HG02973 (cell line): ENCODE measurements at regions not wholly inside any gene's neighbourhood (a gene's known extent, or its start where the extent isn't known, plus 50 kb on each side); places are given as distances from the start of the nearest gene placed in this dataset.

ENCODE experiments used
- ATAC-seq: cut with Tn5 transposase; IDR thresholded peaks from one replicate; pipeline ENCODE4 v1.9.1; 2021; ENCODE audit warnings: moderate library complexity; ENCODE audit not compliant: unreplicated experiment

DNA sequence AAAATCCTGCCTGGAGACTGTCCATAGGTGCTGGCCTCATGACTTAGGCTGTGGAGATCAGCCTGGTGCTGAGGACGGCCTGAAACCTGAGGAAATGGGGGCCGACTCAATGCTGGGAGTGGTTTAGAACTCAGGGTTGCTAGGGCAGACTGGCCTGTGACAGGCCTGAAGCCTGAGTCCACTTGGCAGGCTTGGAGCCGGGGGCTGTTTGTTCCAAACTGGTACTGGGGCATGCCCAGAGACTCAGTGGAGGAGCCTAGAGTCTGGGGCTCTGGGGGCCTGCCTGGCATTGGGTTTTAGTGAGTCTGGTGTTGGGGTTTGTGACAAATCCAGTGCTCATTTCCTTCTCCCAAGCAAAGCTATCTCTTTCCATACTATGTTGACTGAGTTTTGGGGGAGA, 489.7 kb upstream of the CNKSR2 start:
- ATAC-seq = no peak

DNA sequence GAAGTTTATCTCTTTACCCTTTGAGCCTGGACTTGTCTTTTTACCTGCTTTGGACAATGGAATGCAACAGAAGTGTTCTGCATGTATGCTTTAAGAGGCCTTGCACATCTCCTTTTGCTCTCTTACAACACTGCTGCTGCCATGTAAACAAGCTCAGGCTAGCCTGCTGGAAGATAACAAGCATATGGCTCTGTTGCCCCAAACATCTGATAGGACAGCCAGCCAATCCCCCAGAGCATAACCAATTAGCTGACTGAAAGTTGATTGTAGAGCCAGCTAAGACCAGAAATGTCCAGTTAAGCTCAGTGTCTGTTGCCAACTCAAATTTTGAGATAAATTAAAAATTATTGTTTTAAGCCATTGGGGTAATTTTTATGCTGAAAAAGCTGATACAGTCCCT, 510.6 kb upstream of the CNKSR2 start:
- ATAC-seq = no peak

DNA sequence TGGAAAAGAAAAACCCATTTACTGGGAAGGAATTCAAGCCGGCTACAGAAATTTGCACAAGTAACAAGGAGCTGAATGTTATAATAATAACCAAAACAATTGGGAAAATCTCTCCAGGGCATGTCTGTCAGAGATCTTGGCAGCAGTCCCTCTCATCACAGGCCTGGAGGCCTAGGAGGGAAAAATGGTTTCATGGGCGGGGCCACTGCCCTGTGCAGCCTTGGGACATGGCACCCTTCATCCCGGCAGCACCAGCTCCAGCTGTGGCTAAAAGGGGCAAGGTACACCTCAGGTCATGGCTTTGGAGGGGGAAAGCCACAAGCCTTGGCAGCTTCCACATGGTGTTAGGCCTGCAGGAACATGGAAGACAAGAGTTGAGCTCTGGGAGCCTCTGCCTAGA, 513.1 kb upstream of the CNKSR2 start:
- ATAC-seq = no peak

GRCh38 chrX:20857746-20858145, 516.5 kb upstream of the CNKSR2 start:
- ATAC-seq = no peak

GRCh38 chrX:20838477-20838876, 535.7 kb upstream of the CNKSR2 start:
- ATAC-seq = no peak

- no peak for ATAC-seq
Measured at GRCh38 chrX:20829665-20830491, 544.3 kb upstream of the CNKSR2 start.

- ATAC-seq = no peak
Measured at GRCh38 chrX:20825984-20826383, 548.2 kb upstream of the CNKSR2 start.

DNA sequence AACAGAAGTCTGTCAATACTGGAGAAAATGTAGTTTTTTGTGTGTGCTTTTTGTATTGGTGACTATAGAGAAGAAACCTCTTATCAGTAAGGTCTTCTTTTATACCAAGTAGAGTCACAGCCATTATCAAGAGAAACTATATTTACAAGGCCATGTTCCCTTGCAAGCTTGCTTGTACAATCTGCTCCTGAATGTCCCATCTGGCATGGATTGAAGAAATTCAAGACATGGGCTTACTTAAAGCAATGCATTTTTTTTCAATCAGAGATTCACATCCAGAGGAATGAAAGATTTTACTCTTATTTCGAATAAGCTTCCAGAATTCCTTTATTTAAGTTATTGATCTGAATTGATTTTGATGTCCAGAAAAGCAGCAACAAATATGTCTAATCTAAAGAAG, 537.3 kb upstream of the RPS6KA3 start:
- no peak for ATAC-seq

DNA sequence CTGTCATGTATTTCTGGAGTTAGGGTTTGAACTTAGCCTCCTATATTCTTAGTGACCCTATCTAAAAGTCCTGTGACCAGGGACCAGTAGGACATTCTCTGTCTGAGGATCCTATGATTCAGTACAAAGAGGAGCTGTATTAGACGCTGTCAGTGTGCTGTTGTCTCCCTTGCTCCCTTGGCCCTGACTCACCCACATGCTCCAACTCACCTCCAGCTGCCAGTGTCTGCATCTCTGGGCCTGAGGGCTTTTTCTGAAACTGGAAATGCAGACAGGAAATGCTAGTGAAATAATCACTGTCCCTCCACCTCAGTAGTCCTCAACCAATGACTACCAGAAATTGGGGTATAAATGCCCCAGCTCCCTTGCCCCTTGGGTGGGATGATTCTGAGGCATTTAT, 535.3 kb upstream of the RPS6KA3 start:
- no peak for ATAC-seq

GRCh38 chrX:20796450-20796849, 529.7 kb upstream of the RPS6KA3 start:
- ATAC-seq = no peak

DNA sequence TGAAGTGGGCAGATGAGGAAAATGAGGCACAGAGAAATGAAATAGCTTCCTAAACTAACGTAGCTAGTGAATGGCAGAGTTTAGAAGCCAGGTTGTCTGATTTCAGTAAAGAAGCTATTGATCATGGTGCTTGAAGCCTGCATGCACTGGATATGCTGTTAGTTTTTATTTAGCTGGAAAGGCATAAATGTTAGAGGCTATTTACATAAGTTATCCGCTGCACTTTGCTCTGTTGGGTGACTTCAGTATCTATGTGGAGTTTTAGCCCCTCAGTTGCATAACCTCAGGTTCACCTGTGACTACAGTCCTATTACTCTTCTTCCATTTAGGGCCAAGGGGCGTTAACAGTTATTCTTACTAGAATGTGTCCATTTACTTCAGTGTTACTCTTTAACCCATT, 522.4 kb upstream of the RPS6KA3 start:
- no peak for ATAC-seq

DNA sequence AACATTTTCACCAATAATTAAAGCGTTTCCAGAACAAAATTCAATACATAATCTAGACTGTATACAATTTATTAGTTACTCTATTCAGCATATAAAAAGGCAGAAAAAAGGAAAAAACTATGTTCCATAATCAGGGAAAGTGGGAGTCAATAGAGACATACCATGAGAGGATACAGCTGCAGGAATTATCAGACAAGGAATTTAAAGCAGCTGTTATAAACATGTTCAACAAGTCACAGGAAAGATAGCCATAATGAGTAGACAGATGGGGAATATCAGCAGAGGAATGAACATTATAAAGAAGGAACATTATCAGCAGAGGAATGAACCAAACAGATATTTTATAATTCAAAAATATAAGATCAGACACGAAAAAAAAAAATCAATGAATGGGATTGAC, 500.6 kb upstream of the RPS6KA3 start:
- no peak for ATAC-seq

DNA sequence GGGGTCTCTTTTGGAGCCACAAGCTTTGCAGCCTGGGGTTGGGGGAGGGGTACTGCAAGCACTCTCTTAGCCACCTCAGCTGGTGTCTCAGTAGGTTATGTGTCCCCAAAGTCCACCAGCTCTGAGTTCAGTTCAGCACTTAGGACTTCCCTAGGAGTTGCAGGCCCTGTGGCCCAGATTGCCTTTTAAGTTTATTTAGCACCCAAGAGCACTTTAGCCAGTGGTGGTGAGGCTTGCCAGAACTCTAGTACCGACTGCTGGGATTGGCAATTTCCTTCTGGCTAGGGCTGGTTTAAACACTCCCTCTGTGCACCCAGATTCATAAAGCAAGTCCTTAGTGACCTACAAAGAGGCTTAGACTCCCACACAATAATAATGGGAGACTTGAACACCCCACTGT, 489.9 kb upstream of the RPS6KA3 start:
- no peak for ATAC-seq

- ATAC-seq = no peak
Measured at GRCh38 chrX:20753076-20753475, 486.4 kb upstream of the RPS6KA3 start.

GRCh38 chrX:20746690-20747089, 480.0 kb upstream of the RPS6KA3 start:
- no peak for ATAC-seq

DNA sequence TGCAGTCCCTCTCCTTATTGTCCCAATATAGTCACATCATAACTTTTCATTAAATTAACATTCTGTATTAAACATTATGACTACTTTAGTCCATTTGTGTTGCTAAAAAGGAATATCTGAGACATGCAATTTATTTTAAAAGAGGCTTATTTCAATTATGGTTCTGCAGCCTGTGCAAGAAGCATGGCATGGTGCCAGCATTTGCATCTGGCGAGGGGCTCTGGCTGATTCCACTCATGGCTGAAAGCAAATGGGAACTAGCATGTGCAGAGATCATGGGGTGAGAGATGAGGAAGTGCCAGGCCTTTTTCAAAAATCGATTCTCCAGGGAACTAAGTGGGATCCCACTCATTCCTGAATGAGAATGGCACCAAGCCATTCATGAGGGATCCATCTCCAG, 476.3 kb upstream of the RPS6KA3 start:
- no peak for ATAC-seq

DNA sequence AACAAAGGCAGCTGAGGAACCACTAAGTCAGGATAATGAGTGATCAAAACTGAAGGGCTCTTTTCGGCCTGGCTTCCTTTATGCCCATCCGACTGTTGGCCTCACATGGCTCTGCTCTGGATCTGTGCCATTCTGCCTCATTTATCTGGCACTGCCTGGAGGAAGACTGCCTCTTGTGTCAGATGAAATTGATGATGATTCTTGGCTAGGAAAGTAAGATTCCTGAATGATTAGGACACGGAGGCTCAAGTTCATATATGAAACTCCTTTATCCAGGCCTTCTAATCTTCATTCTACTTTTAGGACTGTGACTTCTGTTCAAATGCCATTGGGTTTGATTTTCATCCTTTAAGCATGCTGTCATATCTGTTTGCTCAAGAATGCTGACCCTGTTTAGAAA, 475.4 kb upstream of the RPS6KA3 start:
- no peak for ATAC-seq

GRCh38 chrX:20740443-20740842, 473.7 kb upstream of the RPS6KA3 start:
- no peak for ATAC-seq

DNA sequence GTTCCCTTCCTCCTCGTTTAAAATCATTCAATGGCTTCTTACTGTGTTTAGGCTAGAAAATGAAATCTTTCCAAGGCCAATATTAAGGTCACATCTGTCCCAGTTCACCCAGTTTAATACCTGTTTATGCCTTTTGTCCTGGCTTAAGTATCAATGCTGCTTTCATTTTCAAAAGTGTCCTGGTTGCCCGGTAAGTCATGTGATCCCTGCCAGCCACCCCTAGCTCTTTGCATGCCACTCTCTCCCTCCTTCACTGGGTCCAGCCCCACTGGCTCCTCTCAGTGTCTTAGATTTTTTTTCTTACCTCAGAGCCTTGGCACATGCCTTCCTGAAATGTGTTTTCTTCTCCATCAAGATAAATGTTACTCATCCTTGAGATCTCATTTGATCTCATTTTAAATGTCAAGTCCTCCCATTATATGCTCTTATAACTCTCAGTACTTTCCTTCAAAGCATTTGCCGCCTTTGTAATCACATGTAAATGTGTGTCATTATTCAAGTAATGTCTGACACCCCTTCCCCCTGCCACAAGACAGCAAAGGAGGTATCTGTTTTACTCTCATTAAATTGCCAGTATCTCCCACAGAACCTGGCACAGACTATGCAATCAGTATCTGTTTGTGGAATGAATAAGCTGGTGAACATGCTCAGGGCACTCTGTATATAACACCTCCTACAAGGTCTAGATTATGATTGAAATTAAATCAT, 472.5 kb upstream of the RPS6KA3 start:
- ATAC-seq = no peak

- ATAC-seq = no peak
Measured at GRCh38 chrX:20729416-20729815, 462.7 kb upstream of the RPS6KA3 start.

DNA sequence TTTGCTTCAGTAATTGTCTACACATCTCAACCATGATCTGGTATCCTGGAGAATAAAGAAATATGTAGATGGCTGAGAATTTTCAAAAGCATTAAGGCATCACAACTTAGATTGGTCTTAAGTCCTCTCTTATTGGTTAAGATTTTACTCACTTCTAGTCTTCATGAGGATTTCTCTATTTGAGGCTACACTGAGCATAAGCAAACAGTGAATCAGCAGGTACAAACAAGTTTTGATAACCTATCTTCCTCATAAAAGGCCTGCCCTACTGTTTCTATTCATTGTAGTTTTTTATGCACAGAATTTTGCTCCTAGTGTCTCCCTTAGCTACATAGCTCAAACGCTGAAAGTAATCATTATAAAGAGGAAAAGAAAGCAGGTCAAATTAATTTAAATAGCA, 460.7 kb upstream of the RPS6KA3 start:
- ATAC-seq = no peak

GRCh38 chrX:20720954-20721626, 454.4 kb upstream of the RPS6KA3 start:
- ATAC-seq = no peak
